ENCODE measurements at regions not wholly inside any gene's neighbourhood (a gene's known extent, or its start where the extent isn't known, plus 50 kb on each side); places are given as distances from the start of the nearest gene placed in this dataset.

DNA sequence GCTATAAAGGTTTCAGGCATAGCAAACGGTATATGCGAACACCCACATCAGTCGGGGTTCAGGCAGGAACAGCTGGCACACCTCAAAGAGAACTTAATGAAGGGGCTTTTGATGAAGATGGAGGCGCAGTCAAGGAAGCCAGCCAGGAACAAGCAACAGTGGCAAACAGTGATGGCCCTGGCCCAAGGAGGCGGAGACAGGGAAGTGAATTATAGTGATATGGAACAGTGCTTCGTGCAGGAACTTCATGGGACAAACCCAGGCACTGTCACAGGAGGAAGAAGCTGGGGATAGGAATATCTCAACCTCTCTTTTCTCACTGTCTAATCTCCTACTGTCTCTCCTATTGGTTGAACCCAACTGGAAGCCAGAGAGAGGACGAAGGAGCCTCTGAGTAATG lies 328.3 kb downstream of the AACS start:
- ChIA-PET POLR2A (ENCODE audit: unreplicated experiment) (no interaction called here), CTCF (no interaction called here)
- TF ChIP-seq EZH2phosphoT487 (IDR thresholded peaks at IDR 0.05; ENCODE audit: borderline replicate concordance, low read length) (no peak), EZH2 (IDR thresholded peaks at IDR 0.05; ENCODE audit: low read length, unreplicated experiment) (no peak)
- TF ChIP-seq, protein P1, sequence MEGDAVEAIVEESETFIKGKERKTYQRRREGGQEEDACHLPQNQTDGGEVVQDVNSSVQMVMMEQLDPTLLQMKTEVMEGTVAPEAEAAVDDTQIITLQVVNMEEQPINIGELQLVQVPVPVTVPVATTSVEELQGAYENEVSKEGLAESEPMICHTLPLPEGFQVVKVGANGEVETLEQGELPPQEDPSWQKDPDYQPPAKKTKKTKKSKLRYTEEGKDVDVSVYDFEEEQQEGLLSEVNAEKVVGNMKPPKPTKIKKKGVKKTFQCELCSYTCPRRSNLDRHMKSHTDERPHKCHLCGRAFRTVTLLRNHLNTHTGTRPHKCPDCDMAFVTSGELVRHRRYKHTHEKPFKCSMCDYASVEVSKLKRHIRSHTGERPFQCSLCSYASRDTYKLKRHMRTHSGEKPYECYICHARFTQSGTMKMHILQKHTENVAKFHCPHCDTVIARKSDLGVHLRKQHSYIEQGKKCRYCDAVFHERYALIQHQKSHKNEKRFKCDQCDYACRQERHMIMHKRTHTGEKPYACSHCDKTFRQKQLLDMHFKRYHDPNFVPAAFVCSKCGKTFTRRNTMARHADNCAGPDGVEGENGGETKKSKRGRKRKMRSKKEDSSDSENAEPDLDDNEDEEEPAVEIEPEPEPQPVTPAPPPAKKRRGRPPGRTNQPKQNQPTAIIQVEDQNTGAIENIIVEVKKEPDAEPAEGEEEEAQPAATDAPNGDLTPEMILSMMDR (conservative IDR thresholded peaks at IDR 0.05; ENCODE audit: low read depth, low read length): no peak
- H3K27ac ChIP-seq (ENCODE audit: low read length): no peak overlapping the region
- intact Hi-C loops (cut with micrococcal nuclease): no loop called here
- H3K27me3 ChIP-seq (ENCODE audit: low read length): peaks cover 6% of the 10 kb centered on the region; the same call in 1 of the 2 replicates
- DNase-seq (no peak), ATAC-seq (no peak)
- no peaks in the 10 kb centered on the region for H4K20me1 ChIP-seq (ENCODE audit: low read length)
- BruUV-seq (replicated peaks): no TSS peak
- no peaks in the 10 kb centered on the region for H3K9me2 ChIP-seq (replicated peaks; ENCODE audit: low read length)
- H3K79me2 ChIP-seq (ENCODE audit: low read length): no peaks in the 10 kb centered on the region
- no peaks in the 10 kb centered on the region for H3K9me3 ChIP-seq (ENCODE audit: low read length)
- no peaks in the 10 kb centered on the region for H3K36me3 ChIP-seq (ENCODE audit: low read depth, low read length)
- H3K4me3 ChIP-seq (ENCODE audit: low read length): no peak overlapping the region
- no peaks in the 10 kb centered on the region for H3F3A ChIP-seq (ENCODE audit: low read length, unreplicated experiment)
- H3K4me1 ChIP-seq (ENCODE audit: insufficient read depth, low read length): no peaks in the 10 kb centered on the region
- no peak overlapping the region for H3K9ac ChIP-seq (ENCODE audit: low read length)
- H3K4me2 ChIP-seq (ENCODE audit: low read length): no peak overlapping the region
- H2AFZ ChIP-seq (ENCODE audit: low read length): no peak overlapping the region

DNA sequence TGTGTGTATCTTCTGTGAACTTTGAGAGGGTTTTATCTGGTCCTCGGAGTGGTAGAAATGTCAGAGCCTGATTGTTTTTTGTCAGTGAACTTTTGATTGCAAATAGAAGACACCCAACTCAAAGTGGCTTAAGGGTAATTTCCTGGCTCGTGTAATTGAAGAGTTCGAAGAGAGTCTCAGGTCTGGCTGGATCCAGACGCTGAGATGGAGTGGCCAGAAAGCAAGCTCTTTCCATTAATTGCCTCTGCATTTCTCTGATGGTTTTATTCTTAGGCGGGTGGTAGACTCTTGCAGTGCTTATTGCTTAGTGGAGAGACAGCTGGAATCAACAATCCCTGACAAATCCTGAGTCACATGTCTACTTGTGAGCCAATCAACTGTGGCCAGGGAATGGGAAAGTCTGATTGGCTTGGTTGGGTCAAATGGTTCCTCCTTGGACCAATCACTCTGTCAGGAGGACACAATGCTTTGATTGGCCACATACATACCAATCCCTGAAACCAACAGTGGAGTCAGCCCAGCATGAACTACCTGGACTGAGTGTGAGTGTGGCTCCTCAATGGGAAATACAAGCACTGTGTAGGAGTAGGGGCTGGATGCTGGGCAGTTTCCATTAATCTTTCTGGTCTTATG lies 330.5 kb downstream of the AACS start:
- Histone ChIP-seq H3K9me3 (ENCODE audit: low read length) (no peaks in the 10 kb centered on the region), H3K27ac (ENCODE audit: low read length) (no peak overlapping the region), H3K79me2 (ENCODE audit: low read length) (no peaks in the 10 kb centered on the region), H3K4me3 (ENCODE audit: low read length) (no peak overlapping the region), H3K4me2 (ENCODE audit: low read length) (no peak overlapping the region), H3K9ac (ENCODE audit: low read length) (no peak overlapping the region), H2AFZ (ENCODE audit: low read length) (no peak overlapping the region), H3F3A (ENCODE audit: low read length, unreplicated experiment) (no peaks in the 10 kb centered on the region), H4K20me1 (ENCODE audit: low read length) (no peaks in the 10 kb centered on the region), H3K36me3 (ENCODE audit: low read depth, low read length) (no peaks in the 10 kb centered on the region), H3K4me1 (ENCODE audit: insufficient read depth, low read length) (no peaks in the 10 kb centered on the region), H3K27me3 (ENCODE audit: low read length) (peaks cover 9% of the 10 kb centered on the region; the same call in 1 of the 2 replicates), H3K9me2 (replicated peaks; ENCODE audit: low read length) (no peaks in the 10 kb centered on the region)
- intact Hi-C loops (cut with micrococcal nuclease): no loop called here
- POLR2A ChIA-PET (ENCODE audit: unreplicated experiment): no interaction called here
- ATAC-seq (no peak), DNase-seq (no peak)
- TF ChIP-seq, protein P1 (conservative IDR thresholded peaks at IDR 0.05; ENCODE audit: low read depth, low read length): no peak
- TF ChIP-seq EZH2 (IDR thresholded peaks at IDR 0.05; ENCODE audit: low read length, unreplicated experiment): no peak
- no peak for TF ChIP-seq EZH2phosphoT487 (IDR thresholded peaks at IDR 0.05; ENCODE audit: borderline replicate concordance, low read length)
- CTCF ChIA-PET: no interaction called here
- no TSS peak for BruUV-seq (replicated peaks)

DNA sequence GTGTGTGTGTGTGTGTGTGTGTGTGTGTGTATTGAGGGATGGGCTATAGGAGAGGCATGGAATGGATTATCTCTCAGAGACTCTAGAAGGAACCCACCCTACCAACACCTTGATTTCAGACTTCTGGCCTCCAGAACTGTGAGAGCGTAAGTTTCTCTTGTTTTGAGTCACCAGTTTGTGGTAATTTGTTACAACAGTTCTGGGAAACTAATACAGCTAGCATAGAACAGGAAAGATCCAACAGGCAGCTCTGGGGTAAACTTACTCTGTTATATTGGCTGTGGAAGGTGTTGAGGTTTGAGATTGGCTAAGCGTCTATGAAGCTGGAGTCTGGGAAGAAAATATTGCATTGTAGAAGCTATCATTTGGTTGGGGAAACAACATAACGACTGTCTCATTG lies 334.3 kb downstream of the AACS start:
- ATAC-seq (no peak), DNase-seq (no peak)
- intact Hi-C loops (cut with micrococcal nuclease): no loop called here
- Histone ChIP-seq H2AFZ (ENCODE audit: low read length) (no peak overlapping the region), H3K36me3 (ENCODE audit: low read depth, low read length) (no peaks in the 10 kb centered on the region), H3K9me2 (replicated peaks; ENCODE audit: low read length) (no peaks in the 10 kb centered on the region), H4K20me1 (ENCODE audit: low read length) (no peaks in the 10 kb centered on the region), H3K9me3 (ENCODE audit: low read length) (no peaks in the 10 kb centered on the region), H3K4me2 (ENCODE audit: low read length) (no peak overlapping the region), H3K9ac (ENCODE audit: low read length) (no peak overlapping the region), H3K79me2 (ENCODE audit: low read length) (no peaks in the 10 kb centered on the region), H3K27me3 (ENCODE audit: low read length) (0 out of 2 replicates have a peak, but pooled peaks cover 9% of the 10 kb centered on the region), H3K27ac (ENCODE audit: low read length) (no peak overlapping the region), H3K4me3 (ENCODE audit: low read length) (no peak overlapping the region), H3F3A (ENCODE audit: low read length, unreplicated experiment) (no peaks in the 10 kb centered on the region), H3K4me1 (ENCODE audit: insufficient read depth, low read length) (no peaks in the 10 kb centered on the region)
- ChIA-PET CTCF (interaction anchor here (0.6 kb wide), 1 partner anchor 198 kb away, joined by 3 read pairs; no protein-coding TSS in a partner anchor), POLR2A (ENCODE audit: unreplicated experiment) (no interaction called here)
- no TSS peak for BruUV-seq (replicated peaks)
- TF ChIP-seq EZH2 (IDR thresholded peaks at IDR 0.05; ENCODE audit: low read length, unreplicated experiment) (no peak), EZH2phosphoT487 (IDR thresholded peaks at IDR 0.05; ENCODE audit: borderline replicate concordance, low read length) (no peak)
- TF ChIP-seq, protein P1 (conservative IDR thresholded peaks at IDR 0.05; ENCODE audit: low read depth, low read length): no peak

All from PC-3 (cell line).